ENCODE measurements at regions not wholly inside any gene's neighbourhood (a gene's known extent, or its start where the extent isn't known, plus 50 kb on each side); places are given as distances from the start of the nearest gene placed in this dataset.
"Not testable (repeated sequence)": the region's sequence is repeated elsewhere in the genome, so short reads cannot be mapped to it uniquely, and the experiment has no call there.

DNA sequence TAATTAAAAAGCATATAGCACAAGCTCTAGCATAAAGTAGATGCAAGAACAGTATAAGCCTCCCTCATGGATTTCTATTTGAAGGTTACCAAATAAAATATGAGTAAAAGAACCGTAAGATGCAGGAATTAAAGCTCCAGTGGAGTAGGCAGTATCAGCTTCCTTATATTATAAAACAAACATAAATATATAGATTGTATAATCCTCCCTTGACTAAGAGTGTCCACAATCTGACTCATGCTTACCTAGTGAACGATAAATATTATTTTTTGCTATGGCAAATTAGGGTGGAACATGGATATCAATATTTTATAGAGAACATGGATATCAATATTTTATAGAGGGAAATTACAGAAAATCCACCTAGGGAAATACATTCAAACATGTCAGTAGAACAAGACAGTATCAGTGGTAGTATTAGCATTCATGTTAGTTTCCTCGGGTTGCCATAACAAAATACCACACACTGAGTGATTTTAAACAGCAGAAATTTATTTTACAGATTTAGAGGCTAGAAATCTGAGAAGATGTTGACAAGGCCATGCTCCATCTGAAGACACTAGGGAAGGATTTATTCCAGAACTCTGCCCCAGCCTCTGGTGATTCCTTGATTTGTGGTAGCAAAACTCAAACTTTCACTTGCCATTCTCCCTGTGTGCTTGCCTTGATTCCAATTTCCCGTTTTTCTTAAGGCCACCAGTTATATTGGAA, 1521.3 kb downstream of the SI start:
- intact Hi-C loops (cut with micrococcal nuclease): no loop called here
- H3K36me3 ChIP-seq: no peaks in the 10 kb centered on the region
- DNase-seq: no peak
- H3K27me3 ChIP-seq (ENCODE audit: low read depth): no peaks in the 10 kb centered on the region
- H3K4me3 ChIP-seq: no peak overlapping the region
- TF ChIP-seq, protein P1, sequence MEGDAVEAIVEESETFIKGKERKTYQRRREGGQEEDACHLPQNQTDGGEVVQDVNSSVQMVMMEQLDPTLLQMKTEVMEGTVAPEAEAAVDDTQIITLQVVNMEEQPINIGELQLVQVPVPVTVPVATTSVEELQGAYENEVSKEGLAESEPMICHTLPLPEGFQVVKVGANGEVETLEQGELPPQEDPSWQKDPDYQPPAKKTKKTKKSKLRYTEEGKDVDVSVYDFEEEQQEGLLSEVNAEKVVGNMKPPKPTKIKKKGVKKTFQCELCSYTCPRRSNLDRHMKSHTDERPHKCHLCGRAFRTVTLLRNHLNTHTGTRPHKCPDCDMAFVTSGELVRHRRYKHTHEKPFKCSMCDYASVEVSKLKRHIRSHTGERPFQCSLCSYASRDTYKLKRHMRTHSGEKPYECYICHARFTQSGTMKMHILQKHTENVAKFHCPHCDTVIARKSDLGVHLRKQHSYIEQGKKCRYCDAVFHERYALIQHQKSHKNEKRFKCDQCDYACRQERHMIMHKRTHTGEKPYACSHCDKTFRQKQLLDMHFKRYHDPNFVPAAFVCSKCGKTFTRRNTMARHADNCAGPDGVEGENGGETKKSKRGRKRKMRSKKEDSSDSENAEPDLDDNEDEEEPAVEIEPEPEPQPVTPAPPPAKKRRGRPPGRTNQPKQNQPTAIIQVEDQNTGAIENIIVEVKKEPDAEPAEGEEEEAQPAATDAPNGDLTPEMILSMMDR (IDR thresholded peaks at IDR 0.05; ENCODE audit: borderline replicate concordance): no peak
- H3K4me1 ChIP-seq: no peaks in the 10 kb centered on the region
- peaks cover 3% of the 10 kb centered on the region for H3K9me3 ChIP-seq (replicated peaks)
- H3K27ac ChIP-seq (replicated peaks): no peak overlapping the region

DNA sequence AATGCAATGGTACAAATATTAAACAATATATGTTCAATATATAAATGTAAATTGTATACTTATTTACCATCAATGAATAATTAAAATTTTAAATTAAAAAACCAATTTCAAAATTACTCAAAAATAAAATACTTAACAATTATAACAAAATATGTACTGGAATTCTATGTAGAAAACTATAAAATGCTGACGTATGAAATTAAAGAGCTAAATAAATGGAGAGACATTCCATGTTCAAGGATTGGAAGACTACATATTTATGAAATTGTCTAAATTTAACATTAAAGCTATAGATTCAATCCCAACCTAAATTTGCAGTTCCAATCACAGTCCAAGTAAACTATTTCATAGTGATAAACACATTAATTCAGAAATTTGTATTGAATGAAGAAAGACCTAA, 1522.4 kb downstream of the SI start:
- intact Hi-C loops (cut with micrococcal nuclease): no loop called here
- H3K4me1 ChIP-seq: no peaks in the 10 kb centered on the region
- H3K4me3 ChIP-seq: no peak overlapping the region
- H3K9me3 ChIP-seq (replicated peaks): peaks cover 3% of the 10 kb centered on the region
- no peak for DNase-seq
- H3K27ac ChIP-seq (replicated peaks): no peak overlapping the region
- H3K36me3 ChIP-seq: no peaks in the 10 kb centered on the region
- TF ChIP-seq, protein P1 (IDR thresholded peaks at IDR 0.05; ENCODE audit: borderline replicate concordance): no peak
- H3K27me3 ChIP-seq (ENCODE audit: low read depth): no peaks in the 10 kb centered on the region

GRCh38 chr3:163552659-163552966, 1525.7 kb downstream of the SI start:
- TF ChIP-seq, protein P1 (IDR thresholded peaks at IDR 0.05; ENCODE audit: borderline replicate concordance): no peak
- peaks cover 3% of the 10 kb centered on the region for H3K9me3 ChIP-seq (replicated peaks)
- no peak overlapping the region for H3K4me3 ChIP-seq
- H3K36me3 ChIP-seq: no peaks in the 10 kb centered on the region
- no peak for DNase-seq
- no peaks in the 10 kb centered on the region for H3K4me1 ChIP-seq
- H3K27me3 ChIP-seq (ENCODE audit: low read depth): no peaks in the 10 kb centered on the region
- intact Hi-C loops (cut with micrococcal nuclease): no loop called here
- no peak overlapping the region for H3K27ac ChIP-seq (replicated peaks)

DNA sequence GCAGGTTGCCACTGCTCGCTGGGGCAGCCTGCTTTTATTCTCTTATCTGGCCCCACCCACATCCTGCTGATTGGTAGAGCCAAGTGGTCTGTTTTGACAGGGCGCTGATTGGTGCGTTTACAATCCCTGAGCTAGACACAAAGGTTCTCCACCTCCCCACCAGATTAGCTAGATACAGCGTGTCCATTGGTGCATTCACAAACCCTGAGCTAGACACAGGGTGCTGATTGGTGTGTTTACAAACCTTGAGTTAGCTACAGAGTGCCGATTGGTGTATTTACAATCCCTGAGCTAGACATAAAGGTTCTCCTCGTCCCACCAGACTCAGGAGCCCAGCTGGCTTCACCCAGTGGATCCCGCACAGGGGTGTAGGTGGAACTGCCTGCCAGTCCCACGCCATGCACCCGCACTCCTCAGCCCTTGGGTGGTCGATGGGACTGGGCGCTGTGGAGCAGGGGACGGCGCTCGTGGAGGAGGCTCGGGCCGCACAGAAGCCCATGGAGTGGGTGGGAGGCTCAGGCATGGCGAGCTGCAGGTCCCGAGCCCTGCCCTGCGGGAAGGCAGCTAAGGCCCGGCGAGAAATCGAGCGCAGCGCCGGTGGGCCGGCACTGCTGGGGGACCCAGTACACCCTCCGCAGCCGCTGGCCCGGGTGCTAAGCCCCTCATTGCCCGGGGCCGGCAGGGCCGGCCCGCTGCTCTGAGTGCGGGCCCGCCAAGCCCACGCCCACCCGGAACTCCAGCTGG, 1526.2 kb downstream of the SI start:
- H3K4me3 ChIP-seq; H3K27me3 ChIP-seq (ENCODE audit: low read depth); H3K27ac ChIP-seq (replicated peaks); H3K9me3 ChIP-seq (replicated peaks); intact Hi-C loops (cut with micrococcal nuclease); H3K4me1 ChIP-seq; H3K36me3 ChIP-seq; DNase-seq: not testable (repeated sequence)

GRCh38 chr3:163548015-163548414, 1530.3 kb downstream of the SI start:
- no peak for DNase-seq
- Histone ChIP-seq H3K36me3 (no peaks in the 10 kb centered on the region), H3K9me3 (replicated peaks) (peaks cover 3% of the 10 kb centered on the region), H3K27me3 (ENCODE audit: low read depth) (no peaks in the 10 kb centered on the region), H3K27ac (replicated peaks) (no peak overlapping the region), H3K4me3 (no peak overlapping the region), H3K4me1 (no peaks in the 10 kb centered on the region)
- TF ChIP-seq, protein P1 (IDR thresholded peaks at IDR 0.05; ENCODE audit: borderline replicate concordance): no peak
- intact Hi-C loops (cut with micrococcal nuclease): no loop called here

DNA sequence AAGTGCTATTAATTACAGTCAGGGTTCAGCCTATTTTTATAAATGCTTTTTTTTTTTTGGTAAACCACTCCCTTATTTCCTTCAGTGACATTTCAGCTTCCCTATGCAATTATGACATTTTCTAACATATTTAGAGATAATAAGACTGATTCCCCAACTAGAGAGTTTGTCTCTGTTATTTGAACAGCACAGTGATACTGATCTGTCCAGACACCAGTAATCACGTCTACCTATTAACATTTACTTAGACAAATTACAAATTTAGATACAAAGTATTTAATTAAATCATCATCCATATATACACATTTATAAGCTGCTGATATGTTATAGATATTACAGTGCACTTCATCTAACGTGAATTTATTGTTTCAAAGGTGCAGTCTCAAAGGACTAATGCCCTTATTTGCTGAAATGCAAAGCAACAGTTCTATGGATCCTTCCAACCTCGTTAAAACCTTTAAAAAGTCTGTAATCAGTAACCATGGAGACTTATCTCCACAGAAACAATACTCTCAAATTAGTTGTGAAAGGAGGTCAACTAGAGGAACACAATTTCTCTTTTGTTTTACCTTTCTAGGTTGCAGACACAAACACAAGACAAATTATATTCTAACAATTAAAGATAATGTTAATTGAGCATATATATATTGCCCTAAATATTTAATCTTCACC, 1531.1 kb downstream of the SI start:
- Histone ChIP-seq H3K27ac (replicated peaks) (no peak overlapping the region), H3K9me3 (replicated peaks) (no peaks in the 10 kb centered on the region), H3K36me3 (no peaks in the 10 kb centered on the region), H3K4me3 (no peak overlapping the region), H3K27me3 (ENCODE audit: low read depth) (no peaks in the 10 kb centered on the region), H3K4me1 (no peaks in the 10 kb centered on the region)
- TF ChIP-seq, protein P1 (IDR thresholded peaks at IDR 0.05; ENCODE audit: borderline replicate concordance): no peak
- intact Hi-C loops (cut with micrococcal nuclease): no loop called here
- no peak for DNase-seq
